Cerebellar nuclear complex (tissue), 1 donor: ENCODE measurements at regions not wholly inside any gene's neighbourhood (a gene's known extent, or its start where the extent isn't known, plus 50 kb on each side); places are given as distances from the start of the nearest gene placed in this dataset.

ENCODE experiments used
- DNase-seq, 2 experiments: peaks; one replicate each; lab custom pipeline; 2025; lab: John Stamatoyannopoulos, UW

- DNase-seq: no peak
Observed at GRCh38 chr2:150006591-150006990, 419.0 kb upstream of the MMADHC start.

GRCh38 chr2:150003544-150003943, 416.0 kb upstream of the MMADHC start:
- no peak for DNase-seq

- no peak for DNase-seq
Observed at GRCh38 chr2:150001788-150002187, 414.2 kb upstream of the MMADHC start.

- DNase-seq: no peak
Observed at GRCh38 chr2:149996901-149997300, 409.3 kb upstream of the MMADHC start.

GRCh38 chr2:149994057-149994728, 406.6 kb upstream of the MMADHC start:
- DNase-seq: no peak

- DNase-seq: no peak
Observed at GRCh38 chr2:149993316-149993715, 405.7 kb upstream of the MMADHC start.

- DNase-seq: no peak
Observed at GRCh38 chr2:149991576-149991975, 404.0 kb upstream of the MMADHC start.

GRCh38 chr2:149990965-149991364, 403.4 kb upstream of the MMADHC start:
- no peak for DNase-seq

GRCh38 chr2:149989447-149990063, 402.0 kb upstream of the MMADHC start:
- no peak for DNase-seq

- no peak for DNase-seq
Observed at GRCh38 chr2:149988361-149988760, 400.8 kb upstream of the MMADHC start.

GRCh38 chr2:149986861-149987260, 399.3 kb upstream of the MMADHC start:
- DNase-seq: no peak

- no peak for DNase-seq
Observed at GRCh38 chr2:149984311-149984710, 396.7 kb upstream of the MMADHC start.

GRCh38 chr2:149972066-149972465, 384.5 kb upstream of the MMADHC start:
- DNase-seq: peak; percentile 51 to 83

- DNase-seq: no peak
Observed at GRCh38 chr2:149954981-149955600, 367.5 kb upstream of the MMADHC start.

- DNase-seq: no peak
Observed at GRCh38 chr2:149953627-149954026, 366.1 kb upstream of the MMADHC start.

- no peak for DNase-seq
Observed at GRCh38 chr2:149931486-149931885, 343.9 kb upstream of the MMADHC start.

GRCh38 chr2:149928011-149928410, 340.4 kb upstream of the MMADHC start:
- no peak for DNase-seq

- no peak for DNase-seq
Observed at GRCh38 chr2:149926149-149926548, 338.6 kb upstream of the MMADHC start.

- DNase-seq: no peak
Observed at GRCh38 chr2:149924549-149925213, 337.1 kb upstream of the MMADHC start.

GRCh38 chr2:149924028-149924427, 336.5 kb upstream of the MMADHC start:
- no peak for DNase-seq

- DNase-seq: no peak
Observed at GRCh38 chr2:149921911-149922616, 334.5 kb upstream of the MMADHC start.

GRCh38 chr2:149920389-149920788, 332.8 kb upstream of the MMADHC start:
- DNase-seq: no peak
